ENCODE measurements at regions not wholly inside any gene's neighbourhood (a gene's known extent, or its start where the extent isn't known, plus 50 kb on each side); places are given as distances from the start of the nearest gene placed in this dataset.
"Not testable (repeated sequence)": the region's sequence is repeated elsewhere in the genome, so short reads cannot be mapped to it uniquely, and the experiment has no call there.

- H3K4me1 ChIP-seq (ENCODE audit: insufficient read depth, low read length, poor library complexity, severe bottlenecking), result no peaks in the 10 kb centered on the region
- ChIA-PET CTCF (no interaction called here), POLR2A (ENCODE audit: low non-redundant PET) (no interaction called here)
- peaks cover 38% of the 10 kb centered on the region for H3K27me3 ChIP-seq (replicated peaks; ENCODE audit: insufficient read depth, low read depth, low read length, poor library complexity)
- no TSS peak for BruUV-seq (replicated peaks)
- H3K9me3 ChIP-seq (ENCODE audit: low read depth, low read length, poor library complexity, severe bottlenecking), result no peaks in the 10 kb centered on the region
- intact Hi-C loops (cut with micrococcal nuclease; ENCODE audit: unreplicated experiment), result no loop called here
- no peak overlapping the region for H3K4me3 ChIP-seq (ENCODE audit: low read depth, low read length, poor library complexity, severe bottlenecking)
- DNase-seq (ENCODE audit: low spot score), result no peak
- TF ChIP-seq, protein P1, sequence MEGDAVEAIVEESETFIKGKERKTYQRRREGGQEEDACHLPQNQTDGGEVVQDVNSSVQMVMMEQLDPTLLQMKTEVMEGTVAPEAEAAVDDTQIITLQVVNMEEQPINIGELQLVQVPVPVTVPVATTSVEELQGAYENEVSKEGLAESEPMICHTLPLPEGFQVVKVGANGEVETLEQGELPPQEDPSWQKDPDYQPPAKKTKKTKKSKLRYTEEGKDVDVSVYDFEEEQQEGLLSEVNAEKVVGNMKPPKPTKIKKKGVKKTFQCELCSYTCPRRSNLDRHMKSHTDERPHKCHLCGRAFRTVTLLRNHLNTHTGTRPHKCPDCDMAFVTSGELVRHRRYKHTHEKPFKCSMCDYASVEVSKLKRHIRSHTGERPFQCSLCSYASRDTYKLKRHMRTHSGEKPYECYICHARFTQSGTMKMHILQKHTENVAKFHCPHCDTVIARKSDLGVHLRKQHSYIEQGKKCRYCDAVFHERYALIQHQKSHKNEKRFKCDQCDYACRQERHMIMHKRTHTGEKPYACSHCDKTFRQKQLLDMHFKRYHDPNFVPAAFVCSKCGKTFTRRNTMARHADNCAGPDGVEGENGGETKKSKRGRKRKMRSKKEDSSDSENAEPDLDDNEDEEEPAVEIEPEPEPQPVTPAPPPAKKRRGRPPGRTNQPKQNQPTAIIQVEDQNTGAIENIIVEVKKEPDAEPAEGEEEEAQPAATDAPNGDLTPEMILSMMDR (conservative IDR thresholded peaks at IDR 0.05; ENCODE audit: low read depth, low read length), result no peak
- no peak for TF ChIP-seq EZH2 (IDR thresholded peaks at IDR 0.05; ENCODE audit: borderline replicate concordance, low read depth, low read length, poor library complexity, severe bottlenecking)
- no peaks in the 10 kb centered on the region for H3K36me3 ChIP-seq (ENCODE audit: insufficient read depth, low read length, poor library complexity, severe bottlenecking)
- H3K27ac ChIP-seq (ENCODE audit: low read depth, low read length, poor library complexity, severe bottlenecking), result no peak overlapping the region
These were observed 260.3 kb upstream of the DIO3 start for GRCh38 chr14:101301011-101301410.

DNA sequence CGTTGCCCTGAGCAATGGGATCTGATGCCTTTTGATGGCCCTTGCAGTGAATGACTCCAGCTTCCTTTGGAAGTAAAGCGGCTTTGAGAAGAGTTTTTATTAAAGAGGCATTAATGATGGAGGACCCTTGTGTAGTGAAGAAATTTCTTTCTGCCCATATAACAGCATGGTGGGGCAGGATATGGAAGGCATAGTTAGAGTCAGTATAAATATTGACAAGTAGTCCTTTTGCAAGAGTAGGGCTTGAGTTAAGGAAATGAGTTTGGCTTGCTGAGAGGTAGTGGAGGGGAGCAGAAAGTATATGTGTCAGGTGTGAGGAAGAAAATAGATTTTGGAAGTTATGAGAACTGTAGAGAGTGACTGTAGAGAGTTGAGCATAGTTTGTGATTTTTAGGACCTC lies 254.1 kb upstream of the DIO3 start:
- H3K36me3 ChIP-seq (ENCODE audit: insufficient read depth, low read length, poor library complexity, severe bottlenecking); H3K27ac ChIP-seq (ENCODE audit: low read depth, low read length, poor library complexity, severe bottlenecking); H3K9me3 ChIP-seq (ENCODE audit: low read depth, low read length, poor library complexity, severe bottlenecking); CTCF ChIA-PET; H3K4me3 ChIP-seq (ENCODE audit: low read depth, low read length, poor library complexity, severe bottlenecking); POLR2A ChIA-PET (ENCODE audit: low non-redundant PET); DNase-seq (ENCODE audit: low spot score); H3K4me1 ChIP-seq (ENCODE audit: insufficient read depth, low read length, poor library complexity, severe bottlenecking); intact Hi-C loops (cut with micrococcal nuclease; ENCODE audit: unreplicated experiment); BruUV-seq (replicated peaks): not testable (repeated sequence)
- peaks cover 42% of the 10 kb centered on the region for H3K27me3 ChIP-seq (replicated peaks; ENCODE audit: insufficient read depth, low read depth, low read length, poor library complexity)

DNA sequence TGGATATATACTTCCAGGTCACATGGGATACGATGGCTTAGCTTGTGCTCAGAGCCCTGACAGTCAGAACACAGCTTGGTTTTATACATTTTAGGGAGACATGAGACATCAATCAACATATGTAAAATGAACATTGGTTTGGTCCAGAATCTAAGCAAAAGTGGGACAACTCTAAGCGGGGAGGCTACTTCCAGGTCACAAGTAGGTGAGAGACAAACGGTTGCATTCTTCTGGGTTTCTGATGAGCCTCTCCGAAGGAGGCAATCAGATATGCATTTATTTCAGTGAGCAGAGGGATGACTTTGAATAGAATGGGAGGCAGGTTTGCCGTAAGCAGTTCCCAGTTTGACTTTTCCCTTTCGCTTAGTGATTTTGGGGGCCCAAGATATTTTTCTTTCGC lies 250.1 kb upstream of the DIO3 start:
- H3K36me3 ChIP-seq (ENCODE audit: insufficient read depth, low read length, poor library complexity, severe bottlenecking); DNase-seq (ENCODE audit: low spot score); H3K9me3 ChIP-seq (ENCODE audit: low read depth, low read length, poor library complexity, severe bottlenecking); POLR2A ChIA-PET (ENCODE audit: low non-redundant PET); H3K4me3 ChIP-seq (ENCODE audit: low read depth, low read length, poor library complexity, severe bottlenecking); CTCF ChIA-PET; intact Hi-C loops (cut with micrococcal nuclease; ENCODE audit: unreplicated experiment); H3K4me1 ChIP-seq (ENCODE audit: insufficient read depth, low read length, poor library complexity, severe bottlenecking); H3K27ac ChIP-seq (ENCODE audit: low read depth, low read length, poor library complexity, severe bottlenecking); BruUV-seq (replicated peaks): not testable (repeated sequence)
- peaks cover 21% of the 10 kb centered on the region for H3K27me3 ChIP-seq (replicated peaks; ENCODE audit: insufficient read depth, low read depth, low read length, poor library complexity)

DNA sequence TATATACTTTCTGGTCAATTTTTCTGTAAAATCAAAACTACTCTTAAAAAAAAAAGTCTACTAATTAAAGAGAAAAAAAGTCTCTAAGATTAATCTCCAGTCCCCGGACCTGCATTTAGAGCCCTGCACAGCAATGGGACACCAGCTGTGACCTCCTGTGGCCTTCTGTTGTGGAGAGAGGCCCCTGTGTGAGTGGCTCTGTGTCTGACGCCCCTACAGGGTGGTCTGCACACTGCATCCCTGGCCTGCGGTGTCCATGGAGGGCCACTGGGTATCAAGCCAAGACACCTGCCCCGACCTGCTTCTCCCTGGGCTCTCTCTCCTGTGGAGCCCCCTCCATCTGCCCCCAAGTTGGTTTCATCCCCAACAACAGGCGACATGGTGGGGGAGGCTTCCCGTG lies 248.0 kb upstream of the DIO3 start:
- Histone ChIP-seq H3K9me3 (ENCODE audit: low read depth, low read length, poor library complexity, severe bottlenecking) (no peaks in the 10 kb centered on the region), H3K27me3 (replicated peaks; ENCODE audit: insufficient read depth, low read depth, low read length, poor library complexity) (peaks cover 24% of the 10 kb centered on the region), H3K4me1 (ENCODE audit: insufficient read depth, low read length, poor library complexity, severe bottlenecking) (no peaks in the 10 kb centered on the region), H3K27ac (ENCODE audit: low read depth, low read length, poor library complexity, severe bottlenecking) (no peak overlapping the region), H3K36me3 (ENCODE audit: insufficient read depth, low read length, poor library complexity, severe bottlenecking) (no peaks in the 10 kb centered on the region), H3K4me3 (ENCODE audit: low read depth, low read length, poor library complexity, severe bottlenecking) (no peak overlapping the region)
- intact Hi-C loops (cut with micrococcal nuclease; ENCODE audit: unreplicated experiment), result no loop called here
- no peak for TF ChIP-seq EZH2 (IDR thresholded peaks at IDR 0.05; ENCODE audit: borderline replicate concordance, low read depth, low read length, poor library complexity, severe bottlenecking)
- TF ChIP-seq, protein P1 (conservative IDR thresholded peaks at IDR 0.05; ENCODE audit: low read depth, low read length), result 0 out of 2 replicates have a peak, but pooled peaks have one; percentile 19
- POLR2A ChIA-PET (ENCODE audit: low non-redundant PET), result no interaction called here
- BruUV-seq (replicated peaks), result no TSS peak
- CTCF ChIA-PET, result no interaction called here
- no peak for DNase-seq (ENCODE audit: low spot score)

Data from A673 (cell line).